ENCODE measurements at regions not wholly inside any gene's neighbourhood (a gene's known extent, or its start where the extent isn't known, plus 50 kb on each side); places are given as distances from the start of the nearest gene placed in this dataset.

DNA sequence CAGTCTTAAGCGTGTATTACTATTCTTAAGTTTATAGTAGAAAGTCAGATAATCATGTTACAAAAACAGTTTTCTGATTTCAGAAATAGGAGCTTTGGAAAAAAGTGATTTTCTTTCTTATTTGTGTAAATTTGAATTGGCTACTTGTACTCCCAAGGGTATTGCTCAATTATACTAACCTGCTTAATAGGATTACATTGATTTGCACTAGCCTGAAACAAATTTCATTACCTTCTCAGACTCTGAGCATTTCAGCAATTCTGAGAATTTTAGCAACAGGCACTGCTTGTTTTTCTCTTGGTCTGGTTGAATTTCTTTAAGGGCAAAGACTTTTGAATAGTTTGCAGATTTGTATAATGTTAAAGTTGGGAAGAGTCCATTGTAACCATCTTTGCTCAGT lies 87.2 kb upstream of the NXPH2 start:
- DNase-seq, result no peak

GRCh38 chr2:138866797-138867196 lies 86.6 kb upstream of the NXPH2 start:
- DNase-seq, result no peak

DNA sequence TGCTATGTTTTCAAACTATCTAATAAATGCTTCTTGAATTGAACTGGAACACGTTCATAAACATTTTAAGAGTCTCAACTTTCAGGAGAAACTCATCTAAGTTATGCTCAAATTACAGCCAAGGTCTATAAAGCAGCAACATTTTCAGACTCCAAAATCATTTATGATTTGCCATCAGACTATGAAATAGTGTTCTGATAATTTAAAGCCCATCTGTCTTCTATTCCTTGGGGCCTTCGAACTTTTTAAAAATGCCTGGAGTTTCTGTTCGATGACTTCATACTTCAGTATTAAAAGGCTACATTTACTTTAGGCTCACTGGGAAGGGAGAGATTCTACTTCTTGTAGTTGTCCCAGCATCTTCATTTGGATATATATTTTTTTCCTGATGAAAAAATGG lies 73.6 kb upstream of the NXPH2 start:
- DNase-seq, result no peak

GRCh38 chr2:138853296-138853695 lies 73.1 kb upstream of the NXPH2 start:
- DNase-seq, result no peak

DNA sequence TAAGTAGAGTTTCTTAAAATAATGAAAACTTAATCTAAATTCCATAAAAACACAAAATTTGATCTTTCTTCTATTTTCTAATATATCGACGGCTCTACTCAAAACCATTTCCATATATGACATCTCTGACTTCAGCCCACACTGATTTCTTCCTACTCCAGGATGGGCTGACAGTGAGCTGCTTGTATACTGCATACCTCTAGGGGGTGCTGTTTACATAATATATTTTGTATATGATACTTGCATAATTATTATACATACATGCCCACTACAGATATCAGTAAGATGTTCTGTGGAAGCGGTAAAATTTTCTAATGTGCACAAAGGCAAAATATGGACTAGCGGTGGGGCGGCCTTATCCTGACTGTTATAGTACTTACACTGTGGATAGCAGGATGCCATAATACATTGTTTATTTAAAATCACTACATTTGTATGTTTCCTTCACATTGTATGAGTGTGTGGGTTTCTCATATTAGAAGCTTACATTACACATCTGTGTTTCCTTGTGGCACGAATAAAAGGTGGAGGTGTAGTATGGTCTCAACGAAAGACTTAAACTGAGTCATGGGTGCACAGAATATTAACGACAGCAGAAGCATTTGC lies 66.1 kb upstream of the NXPH2 start:
- DNase-seq, result peak in 1 of 58 donors; percentile 24

DNA sequence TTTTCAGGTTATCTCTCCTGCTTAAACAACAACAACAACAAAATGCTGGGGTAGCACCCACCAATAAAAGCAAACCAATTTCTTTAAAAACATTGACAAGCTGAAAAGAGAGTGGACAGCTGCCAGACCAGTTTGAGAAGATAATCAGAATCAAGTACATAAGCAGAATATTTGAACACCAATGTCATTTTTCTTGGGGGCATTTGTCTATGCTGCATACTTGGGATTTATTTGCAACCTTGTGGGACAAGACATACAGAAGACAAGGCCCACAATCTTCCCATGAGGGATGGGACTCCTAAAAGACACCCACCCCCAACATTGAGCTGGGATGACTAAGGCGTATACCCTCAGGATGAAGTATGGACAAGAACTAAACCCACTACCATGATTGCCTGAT lies 62.2 kb upstream of the NXPH2 start:
- DNase-seq, result no peak

- DNase-seq, result no peak
Measured at GRCh38 chr2:138841459-138841858, 61.3 kb upstream of the NXPH2 start.

GRCh38 chr2:138838851-138839620 lies 58.8 kb upstream of the NXPH2 start:
- no peak for DNase-seq

- DNase-seq, result no peak
Measured at GRCh38 chr2:138831691-138832090, 51.5 kb upstream of the NXPH2 start.

DNA sequence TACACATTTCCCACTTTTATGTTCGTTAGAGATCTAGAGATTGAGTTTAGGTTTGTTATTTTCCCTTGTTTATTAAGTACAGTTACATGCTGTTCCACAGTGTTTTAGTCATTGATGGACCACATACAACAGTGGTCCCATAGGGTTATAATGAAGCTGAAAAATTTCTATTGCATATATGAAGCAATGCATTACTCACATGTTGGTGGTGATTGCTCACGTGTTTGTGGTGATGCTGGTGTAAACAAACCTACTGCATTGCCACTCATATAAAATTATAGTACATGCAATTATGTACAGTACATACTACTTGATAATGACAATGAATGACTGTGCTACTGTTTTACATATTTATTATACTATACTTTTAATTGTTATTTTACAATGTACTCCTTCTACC lies 51.0 kb upstream of the NXPH2 start:
- no peak for DNase-seq

GRCh38 chr2:138830547-138830946 lies 50.4 kb upstream of the NXPH2 start:
- DNase-seq, result no peak

Data from anterior cingulate cortex (tissue), 58 donors.